ENCODE measurements at regions not wholly inside any gene's neighbourhood (a gene's known extent, or its start where the extent isn't known, plus 50 kb on each side); places are given as distances from the start of the nearest gene placed in this dataset.

DNA sequence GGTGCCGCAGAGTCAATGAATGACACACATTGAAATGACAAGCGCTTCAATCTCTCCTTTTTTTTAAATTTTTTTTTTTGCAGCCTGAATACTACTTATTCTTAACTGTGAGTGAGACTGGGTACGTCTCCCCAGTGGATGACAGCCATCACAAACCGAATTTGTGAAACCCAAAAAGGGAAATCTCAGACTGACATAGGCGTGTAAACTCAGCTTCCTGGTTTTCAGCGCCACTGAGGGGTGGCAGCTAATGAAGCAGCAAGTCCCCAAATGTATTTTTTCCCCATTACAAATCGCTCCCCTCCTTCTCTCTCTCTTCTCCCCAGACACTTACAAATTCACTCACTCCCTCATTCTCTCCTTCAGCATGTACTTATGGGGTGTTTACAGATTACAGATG is 196.0 kb downstream of the MAF start:
- CTCF ChIA-PET (ENCODE audit: partially characterized antibody), result interaction anchor here (0.6 to 1.2 kb wide), 2 partner anchors 7 to 1173 kb away, joined by 4 read pairs; no protein-coding TSS in a partner anchor
- 65 to 100% methylated on average over 1 to 7 of the region's 7 CpGs for WGBS, 2 experiments (ENCODE audit: extremely low coverage in 1 of 2, insufficient coverage in 1 of 2, insufficient read length in 1 of 2, insufficient replicate concordance in 2 of 2, low coverage in 1 of 2, low lambda C conversion rate in 2 of 2, missing lambda C conversion rate in 1 of 2)

More for the DNA sequence above, 196.0 kb downstream of the MAF start:
- Histone ChIP-seq H2BK5ac (ENCODE audit: low read depth, low read length) (no peak overlapping the region), H2AK5ac (ENCODE audit: low read depth, low read length) (no peak overlapping the region), H3K27ac (ENCODE audit: low read depth, low read length) (no peak overlapping the region), H4K91ac (replicated peaks; ENCODE audit: insufficient read length, low read length) (no peak overlapping the region), H3K23me2 (ENCODE audit: low read depth, low read length) (no peaks in the 10 kb centered on the region), H3K18ac (ENCODE audit: extremely low read depth, low read length) (no peak overlapping the region), H2BK15ac (ENCODE audit: low read length) (no peak overlapping the region), H2BK20ac (ENCODE audit: low read length) (no peak overlapping the region), H3K4me3 (ENCODE audit: extremely low read depth in 1 of 4, insufficient read depth in 2 of 4, low read depth in 3 of 4, low read length in 4 of 4) (no peak overlapping the region), H3K27me3 (replicated peaks in 1 of 4; ENCODE audit: control insufficient read depth in 3 of 4, extremely low read depth in 1 of 4, insufficient read depth in 3 of 4, low read length in 3 of 4) (no peaks in the 10 kb centered on the region; a peak in 1 of 7 replicates), H3K4ac (replicated peaks; ENCODE audit: insufficient read length, low read depth, low read length) (no peak overlapping the region), H3K9me3 (ENCODE audit: insufficient read depth in 2 of 2, low read depth in 1 of 2, low read length in 1 of 2) (no peaks in the 10 kb centered on the region), H4K20me1 (replicated peaks in 1 of 2; ENCODE audit: control insufficient read depth in 1 of 2, insufficient read depth in 2 of 2, low read length in 2 of 2) (no peaks in the 10 kb centered on the region), H3K23ac (ENCODE audit: insufficient read length) (no peak overlapping the region), H3K4me2 (ENCODE audit: insufficient read depth in 1 of 2, low read depth in 2 of 2, low read length in 2 of 2) (no peak overlapping the region), H2BK120ac (replicated peaks; ENCODE audit: low read depth, low read length) (no peak overlapping the region), H3K4me1 (replicated peaks in 1 of 4; ENCODE audit: control insufficient read depth in 3 of 4, insufficient read depth in 4 of 4, low read length in 3 of 4) (peaks cover 0 to 4% (median 1%) of the 10 kb centered on the region in 4 experiments; a peak in 4 of 7 replicates), H3K9ac (replicated peaks in 1 of 4; ENCODE audit: extremely low read depth in 1 of 4, low read depth in 3 of 4, low read length in 3 of 4) (no peak overlapping the region), H3K79me1 (ENCODE audit: low read depth, low read length) (no peaks in the 10 kb centered on the region), H4K8ac (ENCODE audit: extremely low read depth, insufficient read depth, low read length) (no peak overlapping the region), H2AFZ (ENCODE audit: low read length) (no peak overlapping the region), H3K56ac (replicated peaks; ENCODE audit: insufficient read length, low read depth, low read length) (no peak overlapping the region), H3K36me3 (ENCODE audit: control insufficient read depth in 2 of 4, insufficient read depth in 4 of 4, low read length in 3 of 4) (no peaks in the 10 kb centered on the region), H2BK12ac (ENCODE audit: low read depth, low read length) (no peak overlapping the region), H3K14ac (ENCODE audit: insufficient read length) (no peak overlapping the region), H4K5ac (ENCODE audit: insufficient read length, low read depth, low read length) (no peak overlapping the region), H3K79me2 (ENCODE audit: control insufficient read depth in 1 of 2, insufficient read depth in 2 of 2, low read length in 2 of 2) (no peaks in the 10 kb centered on the region)
- POLR2A ChIA-PET (ENCODE audit: partially characterized antibody), result no interaction called here
- TF ChIP-seq POU5F1 (IDR thresholded peaks at IDR 0.05; ENCODE audit: low read depth, low read length) (no peak), SIRT6 (IDR thresholded peaks at IDR 0.05; ENCODE audit: low read length) (no peak), NRF1 (IDR thresholded peaks at IDR 0.05; ENCODE audit: low read depth, low read length) (no peak), GTF2F1 (IDR thresholded peaks at IDR 0.05; ENCODE audit: borderline replicate concordance, low read depth, low read length) (no peak), POLR2A (IDR thresholded peaks at IDR 0.05; ENCODE audit: control extremely low read depth in 1 of 2, low read depth in 2 of 2, low read length in 2 of 2) (no peak), BRCA1 (IDR thresholded peaks at IDR 0.05; ENCODE audit: low read depth, low read length) (no peak), NANOG (IDR thresholded peaks at IDR 0.05; ENCODE audit: insufficient read depth, low read depth, low read length, poor library complexity, severe bottlenecking) (no peak), EGR1 (IDR thresholded peaks at IDR 0.05; ENCODE audit: borderline replicate concordance, low read depth, low read length) (no peak), RFX5 (IDR thresholded peaks at IDR 0.05; ENCODE audit: borderline replicate concordance, low read depth, low read length) (no peak)
- DNase-seq (ENCODE audit: low read depth in 1 of 2, low spot score in 2 of 2) (no peak), FAIRE-seq (no peak)

All from H1 (cell line).